ENCODE measurements at regions not wholly inside any gene's neighbourhood (a gene's known extent, or its start where the extent isn't known, plus 50 kb on each side); places are given as distances from the start of the nearest gene placed in this dataset.
"Not testable (repeated sequence)": the region's sequence is repeated elsewhere in the genome, so short reads cannot be mapped to it uniquely, and the experiment has no call there.

- no peak overlapping the region for H3K4me3 ChIP-seq (ENCODE audit: low read depth, low read length)
- no peak for TF ChIP-seq CTCF (IDR thresholded peaks at IDR 0.05; ENCODE audit: borderline replicate concordance, insufficient read depth, low read depth, low read length)
These were observed 174.7 kb downstream of the MAP2K4 start for GRCh38 chr17:12195418-12195817.

GRCh38 chr17:12201294-12201880 is 180.7 kb downstream of the MAP2K4 start:
- no peak overlapping the region for H3K4me3 ChIP-seq (ENCODE audit: low read depth, low read length)
- no peak for TF ChIP-seq CTCF (IDR thresholded peaks at IDR 0.05; ENCODE audit: borderline replicate concordance, insufficient read depth, low read depth, low read length)

- H3K4me3 ChIP-seq (ENCODE audit: low read depth, low read length) = no peak overlapping the region
- TF ChIP-seq CTCF (IDR thresholded peaks at IDR 0.05; ENCODE audit: borderline replicate concordance, insufficient read depth, low read depth, low read length) = no peak
These were observed 189.0 kb downstream of the MAP2K4 start for GRCh38 chr17:12209632-12210191.

- H3K4me3 ChIP-seq (ENCODE audit: low read depth, low read length) = not testable (repeated sequence)
These were observed 200.2 kb downstream of the MAP2K4 start for GRCh38 chr17:12220714-12221439.

GRCh38 chr17:12222392-12222791 is 201.7 kb downstream of the MAP2K4 start:
- TF ChIP-seq CTCF (IDR thresholded peaks at IDR 0.05; ENCODE audit: borderline replicate concordance, insufficient read depth, low read depth, low read length) = no peak
- no peak overlapping the region for H3K4me3 ChIP-seq (ENCODE audit: low read depth, low read length)

- H3K4me3 ChIP-seq (ENCODE audit: low read depth, low read length) = no peak overlapping the region
- TF ChIP-seq CTCF (IDR thresholded peaks at IDR 0.05; ENCODE audit: borderline replicate concordance, insufficient read depth, low read depth, low read length) = no peak
These were observed 206.9 kb downstream of the MAP2K4 start for GRCh38 chr17:12227547-12227946.

- no peak for TF ChIP-seq CTCF (IDR thresholded peaks at IDR 0.05; ENCODE audit: borderline replicate concordance, insufficient read depth, low read depth, low read length)
- no peak overlapping the region for H3K4me3 ChIP-seq (ENCODE audit: low read depth, low read length)
These were observed 208.7 kb downstream of the MAP2K4 start for GRCh38 chr17:12229335-12229734.
